GM19395 (cell line): ENCODE measurements at regions not wholly inside any gene's neighbourhood (a gene's known extent, or its start where the extent isn't known, plus 50 kb on each side); places are given as distances from the start of the nearest gene placed in this dataset.
"Not testable (repeated sequence)": the region's sequence is repeated elsewhere in the genome, so short reads cannot be mapped to it uniquely, and the experiment has no call there.

Experiments used
- ATAC-seq: cut with Tn5 transposase; IDR thresholded peaks from one replicate; pipeline ENCODE4 v1.9.1; 2021; ENCODE audit warnings: mild to moderate bottlenecking, moderate library complexity; ENCODE audit not compliant: unreplicated experiment

GRCh38 chr1:101366513-101367215 lies 129.8 kb downstream of the S1PR1 start:
- ATAC-seq, result no peak

DNA sequence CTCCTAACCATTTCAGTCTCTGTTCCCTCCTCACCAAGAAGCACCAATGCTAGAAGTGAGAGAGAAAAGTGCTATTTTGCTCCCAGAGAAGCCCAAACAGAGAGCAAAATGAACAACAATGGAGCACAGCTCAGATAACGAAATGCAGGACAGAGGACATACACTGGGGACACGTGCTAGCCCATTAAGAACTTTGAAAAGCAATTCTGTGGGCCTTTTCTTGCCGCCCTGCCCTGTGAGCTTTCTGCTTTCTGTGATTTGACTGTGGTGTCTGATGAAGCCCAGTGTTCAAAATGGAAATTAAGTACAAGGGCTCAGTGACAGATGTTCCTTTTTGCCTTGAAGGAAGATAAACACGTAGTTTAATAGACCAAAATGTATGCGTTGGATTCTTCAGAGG lies 130.8 kb downstream of the S1PR1 start:
- no peak for ATAC-seq

DNA sequence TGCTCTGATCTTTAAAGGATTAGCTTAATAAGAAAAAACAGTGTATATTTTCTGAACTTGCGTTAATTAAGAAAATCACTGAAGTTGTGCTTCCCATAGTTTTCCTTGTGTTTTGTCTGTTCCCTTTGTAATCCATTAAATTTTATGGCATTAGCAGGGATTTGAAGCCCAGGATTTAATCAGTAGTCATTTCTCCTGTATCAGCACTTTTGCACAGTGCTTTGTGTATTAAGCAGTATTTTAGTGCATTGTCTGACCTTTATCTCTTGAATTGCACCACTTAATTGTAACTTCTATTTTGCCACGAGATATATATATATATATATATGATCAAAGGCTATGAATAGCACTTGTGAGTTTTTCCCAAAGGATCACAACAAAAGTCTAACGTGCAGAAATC lies 133.7 kb downstream of the S1PR1 start:
- no peak for ATAC-seq

DNA sequence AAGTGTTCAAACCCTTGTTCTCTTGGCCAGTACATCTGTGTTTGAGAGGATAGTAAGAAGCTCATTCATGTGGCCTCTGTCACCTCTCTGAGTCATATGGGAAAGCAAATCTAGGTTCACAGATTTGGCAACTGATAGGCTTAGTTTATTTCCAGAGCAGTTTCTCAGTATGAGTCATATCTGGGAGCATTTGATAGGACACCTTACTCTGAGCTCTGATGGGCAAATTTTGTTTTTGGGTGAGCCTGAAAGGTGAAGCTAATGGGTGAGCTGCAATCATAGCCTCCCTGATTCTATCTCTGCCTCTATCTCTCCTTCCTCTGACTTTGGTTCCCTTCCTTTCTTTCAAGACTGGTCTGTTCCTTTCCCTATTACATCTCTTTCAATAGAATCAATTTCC lies 134.4 kb downstream of the S1PR1 start:
- peak; percentile 95 for ATAC-seq

DNA sequence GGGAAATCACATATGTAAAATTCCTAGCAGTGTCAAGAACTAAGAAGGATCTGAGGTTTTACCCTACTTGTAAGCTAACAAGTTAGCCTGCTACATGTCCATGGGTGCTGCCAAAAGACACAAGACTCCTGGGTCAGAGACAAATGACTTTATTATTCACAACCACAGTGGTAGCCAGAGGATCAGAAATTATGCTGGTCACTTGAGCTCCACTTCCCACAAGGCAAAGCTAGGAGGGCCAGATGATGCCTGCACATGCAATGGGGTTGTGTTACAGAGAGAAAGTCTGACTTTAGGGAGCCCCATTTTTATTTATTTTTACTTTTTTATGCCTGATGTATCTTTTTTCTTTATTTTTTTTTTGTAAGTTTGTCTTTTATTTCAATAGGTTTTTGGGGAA lies 136.8 kb downstream of the S1PR1 start:
- no peak for ATAC-seq

DNA sequence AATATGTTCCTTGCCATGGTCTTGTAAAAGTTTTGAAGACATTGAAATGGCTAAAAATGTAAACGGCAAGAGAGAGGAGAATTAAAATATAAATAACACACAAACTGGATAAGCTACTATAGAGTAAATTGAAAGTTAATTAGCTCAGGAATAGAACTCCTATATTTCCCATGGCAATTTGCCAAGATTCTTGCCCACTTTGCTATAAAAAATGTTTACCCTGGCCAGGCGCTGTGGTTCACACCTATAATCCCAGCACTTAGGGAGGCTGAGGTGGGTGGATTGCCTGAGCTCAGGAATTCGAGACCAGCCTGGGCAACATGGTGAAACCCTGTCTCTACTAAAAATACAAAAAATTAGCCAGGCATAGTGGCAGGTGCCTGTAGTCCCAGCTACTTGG lies 138.6 kb downstream of the S1PR1 start:
- not testable (repeated sequence) for ATAC-seq

DNA sequence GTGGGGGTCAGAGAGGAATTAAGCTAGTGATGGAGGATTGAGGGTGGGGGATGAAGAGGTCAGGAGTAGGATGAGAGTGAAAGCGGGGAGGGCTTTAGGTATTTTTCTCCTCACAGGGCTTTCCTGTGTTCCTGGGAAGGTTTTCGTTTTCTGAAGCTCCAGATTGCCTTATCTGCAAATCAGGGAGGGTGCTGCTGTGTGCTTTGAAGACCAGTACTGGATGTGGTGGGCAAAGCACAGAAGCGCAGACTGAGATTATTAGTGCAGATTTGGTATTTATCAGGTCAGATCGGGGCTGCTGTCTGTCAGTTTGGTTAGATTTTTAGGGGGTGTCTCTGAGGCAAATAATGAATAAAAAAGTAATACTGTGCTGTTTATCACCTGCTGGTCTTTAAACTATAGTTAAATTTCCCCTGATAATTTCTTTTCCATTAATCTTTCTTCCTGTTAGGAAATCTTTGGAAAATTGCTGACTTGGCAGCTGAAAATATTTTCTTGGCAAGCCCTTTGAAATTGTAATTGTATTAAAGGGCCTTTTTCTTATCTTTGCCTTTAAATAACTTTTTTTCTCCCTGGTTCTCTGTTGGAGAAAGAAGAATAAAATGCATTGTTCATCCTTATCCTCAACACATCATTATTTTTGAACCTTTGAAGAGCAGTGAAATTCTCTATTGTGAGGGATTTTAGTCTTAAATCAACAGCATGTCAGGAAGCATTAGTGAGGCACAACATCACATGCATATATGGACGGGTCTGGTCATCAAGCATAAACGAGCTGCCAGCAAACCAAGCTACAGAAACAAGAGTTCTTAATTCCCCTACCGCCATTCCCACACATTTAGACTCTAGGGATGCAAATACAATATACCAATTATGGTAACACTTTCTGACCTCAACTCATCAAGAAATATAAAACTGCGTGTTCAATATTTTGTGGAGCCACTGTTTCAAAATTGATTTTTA lies 139.6 kb downstream of the S1PR1 start:
- no peak for ATAC-seq

DNA sequence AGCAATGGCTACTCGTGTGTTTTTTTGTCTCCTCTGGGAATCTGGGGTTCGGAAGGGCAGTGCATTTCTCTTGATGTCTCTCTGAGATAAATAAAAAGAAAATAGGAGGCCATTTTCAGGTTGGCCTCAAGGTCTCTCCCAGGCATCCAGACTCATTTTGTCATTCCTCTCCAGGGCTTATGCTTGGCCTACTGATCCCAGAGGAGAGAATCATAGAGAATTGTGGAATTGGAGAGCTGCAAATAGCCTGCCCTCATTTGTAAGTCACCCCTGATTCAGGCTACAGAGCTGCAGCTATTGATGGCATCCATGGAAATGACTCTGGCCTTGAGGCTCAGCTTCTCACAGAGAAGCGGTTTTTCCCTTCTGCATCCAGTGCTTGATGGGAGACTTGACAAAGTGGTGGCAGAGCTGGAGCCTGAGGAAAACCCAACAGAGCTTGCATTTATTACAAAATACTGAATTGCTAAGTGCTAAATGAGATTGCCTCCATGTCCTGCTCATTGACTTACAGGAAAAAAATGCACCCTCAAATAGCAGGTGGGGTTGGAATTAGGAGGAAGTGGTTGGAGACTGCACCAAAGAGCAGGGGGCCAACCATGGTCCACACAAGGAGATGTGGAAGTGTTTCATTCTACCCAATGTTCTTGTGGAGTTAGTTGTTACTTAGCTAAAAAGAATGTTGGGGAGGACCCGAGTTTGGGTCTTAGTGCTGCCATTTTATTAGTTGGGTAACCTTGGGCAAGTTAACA lies 140.4 kb downstream of the S1PR1 start:
- ATAC-seq, result no peak

GRCh38 chr1:101379037-101379436 lies 142.2 kb downstream of the S1PR1 start:
- ATAC-seq, result no peak

- ATAC-seq, result peak; percentile 96
These were observed 143.1 kb downstream of the S1PR1 start for GRCh38 chr1:101379950-101380349.

DNA sequence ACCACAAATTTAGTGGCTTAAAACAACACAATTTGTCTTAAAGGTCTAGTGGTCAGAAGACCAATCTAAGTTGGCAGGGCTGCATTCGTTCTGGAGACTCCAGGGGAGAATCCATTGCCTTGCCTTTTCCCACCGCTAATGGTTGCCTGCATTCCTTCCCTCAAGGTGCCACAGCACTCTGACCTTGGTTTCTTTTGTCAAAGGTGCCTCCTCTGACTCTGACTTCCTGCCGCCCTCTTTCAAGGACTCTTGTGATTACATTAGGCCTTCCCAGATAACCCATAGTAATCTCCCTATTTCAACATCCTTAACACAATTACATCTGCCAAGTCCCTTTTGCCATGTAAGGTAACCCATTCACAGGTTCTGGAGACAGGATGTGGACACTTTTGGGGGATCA lies 145.3 kb downstream of the S1PR1 start:
- ATAC-seq, result no peak

DNA sequence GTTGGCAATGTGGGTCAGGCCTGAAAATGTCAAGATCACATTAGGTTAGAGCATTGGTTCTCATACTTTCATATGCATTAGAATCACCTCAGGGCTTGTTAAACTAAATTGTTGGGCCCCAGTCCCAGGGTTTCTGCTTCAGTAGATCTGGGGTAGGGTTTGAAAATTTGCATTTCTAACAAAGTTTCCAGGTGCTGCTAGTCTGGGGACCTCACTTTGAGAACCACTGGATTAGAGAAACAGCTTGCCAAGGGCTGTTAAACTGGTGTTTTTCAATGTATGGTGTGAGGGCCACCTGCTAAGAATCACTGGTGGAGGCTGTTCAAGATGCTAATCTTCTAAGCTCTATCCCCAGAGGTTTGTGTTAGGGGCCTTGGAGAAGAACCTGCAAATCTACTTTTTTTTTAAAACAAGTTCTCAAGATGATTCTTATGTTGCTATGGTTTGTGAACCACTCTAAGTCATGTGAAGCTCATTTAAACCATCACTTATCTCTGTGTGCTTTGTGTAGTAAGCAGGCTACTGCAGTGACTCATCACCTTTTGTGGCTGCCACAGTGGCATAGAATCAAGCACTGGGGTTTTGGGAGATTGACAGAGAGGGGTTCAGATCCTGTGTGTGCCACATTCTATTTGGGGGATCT lies 152.2 kb downstream of the S1PR1 start:
- peak; percentile 87 for ATAC-seq

DNA sequence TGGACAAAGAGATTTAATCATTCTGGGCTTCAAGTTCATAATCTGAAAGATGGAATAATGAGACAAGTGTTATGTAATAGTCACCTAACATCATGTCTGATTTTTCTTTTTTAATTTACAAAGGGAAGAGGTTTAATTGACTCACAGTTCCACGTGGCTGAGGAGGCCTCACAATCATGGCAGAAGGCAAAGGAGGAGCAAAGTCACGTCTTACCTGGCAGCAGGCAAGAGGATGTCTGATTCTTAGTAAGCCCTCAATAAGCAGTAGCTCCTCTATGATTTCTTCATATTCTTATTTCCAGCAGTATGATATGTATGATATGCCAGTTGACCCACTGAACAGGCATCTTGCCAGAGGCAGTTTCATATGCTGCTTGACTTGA lies 152.7 kb downstream of the S1PR1 start:
- peak; percentile 7 for ATAC-seq

DNA sequence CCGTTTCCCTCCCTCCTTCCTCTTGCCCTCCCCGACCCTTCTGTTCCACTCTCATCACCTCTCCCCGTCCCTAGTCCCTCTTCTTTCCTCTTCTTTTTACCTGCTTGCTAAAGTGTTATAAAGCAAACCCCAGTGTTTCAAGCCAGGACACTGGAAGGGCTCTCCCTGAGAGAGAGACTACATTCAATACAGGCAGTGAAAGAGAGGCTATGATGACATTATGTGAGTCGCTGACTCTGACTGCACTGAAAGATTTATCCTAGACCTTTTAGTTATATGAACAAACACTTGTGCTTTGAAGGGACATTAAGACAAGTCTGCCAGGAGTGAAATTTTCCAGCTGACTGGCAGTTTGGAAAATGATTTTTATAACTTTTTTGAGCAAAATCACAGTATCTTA lies 155.7 kb downstream of the S1PR1 start:
- no peak for ATAC-seq

DNA sequence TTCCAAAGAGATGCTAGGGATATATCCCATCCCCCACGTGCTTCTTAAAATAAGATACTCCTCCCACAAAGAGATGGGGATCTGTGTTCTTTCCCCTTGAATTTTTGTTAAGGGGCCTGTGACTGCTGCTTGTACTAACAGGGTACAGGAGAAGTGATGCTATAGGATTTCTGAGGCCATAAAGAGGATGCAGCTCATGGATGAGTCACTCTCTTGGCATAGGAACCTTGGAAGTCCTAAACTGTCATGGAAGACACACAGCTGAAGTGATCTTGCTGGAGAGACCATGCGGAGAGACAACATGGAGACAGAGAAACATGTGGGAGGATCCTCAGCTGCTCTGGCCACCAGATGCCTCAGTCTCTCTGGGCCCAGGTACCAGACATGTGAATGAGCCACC lies 157.2 kb downstream of the S1PR1 start:
- ATAC-seq, result no peak

DNA sequence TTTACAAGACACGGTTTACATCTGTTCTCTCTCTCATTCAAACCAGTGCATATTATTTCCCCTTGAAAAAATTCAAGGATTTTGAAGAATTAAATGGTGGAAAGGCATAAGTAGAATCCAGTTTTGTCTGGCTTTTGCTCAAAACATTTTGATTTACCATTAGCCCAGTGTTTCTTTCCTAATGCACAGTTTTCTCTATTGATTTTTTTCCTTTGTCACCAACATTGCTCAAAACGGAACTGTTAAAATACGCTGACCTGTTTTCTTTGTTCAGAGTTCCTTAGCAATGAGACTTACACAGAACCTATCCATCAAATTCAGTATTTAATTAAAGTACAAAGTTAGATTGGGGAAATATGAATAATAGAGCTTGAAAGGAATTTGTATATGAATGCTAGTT lies 162.4 kb downstream of the S1PR1 start:
- no peak for ATAC-seq

- ATAC-seq, result no peak
These were observed 169.5 kb downstream of the S1PR1 start for GRCh38 chr1:101406271-101406670.

- no peak for ATAC-seq
These were observed 169.9 kb downstream of the S1PR1 start for GRCh38 chr1:101406681-101407080.

GRCh38 chr1:101407505-101408211 lies 170.8 kb downstream of the S1PR1 start:
- peak; percentile 85 for ATAC-seq
